GM23248 (cell line): ENCODE measurements at regions not wholly inside any gene's neighbourhood (a gene's known extent, or its start where the extent isn't known, plus 50 kb on each side); places are given as distances from the start of the nearest gene placed in this dataset.

Source experiments
- DNase-seq: peaks from one replicate; pipeline ENCODE4 v3.0.0-alpha.2; 2015
- H2AFZ ChIP-seq: fragments of 200-600 bp; sonication (generic); 2 replicates; pipeline ENCODE4 v1.6.1; 2016; ENCODE audit warnings: antibody characterized with exemption
- H3F3A ChIP-seq: fragments of 200-600 bp; sonication (generic); 2 replicates; pipeline ENCODE4 v1.6.1; 2016; ENCODE audit warnings: mild to moderate bottlenecking, antibody characterized with exemption, mixed run types; ENCODE audit not compliant: insufficient read depth
- H3K27ac ChIP-seq: fragments of 200-600 bp; sonication (generic); 2 replicates; pipeline ENCODE4 v1.5.1; 2016; ENCODE audit warnings: mild to moderate bottlenecking
- H3K27me3 ChIP-seq: fragments of 200-600 bp; sonication (generic); replicated peaks from 2 replicates; pipeline ENCODE4 v1.6.1; 2016; ENCODE audit warnings: mild to moderate bottlenecking; ENCODE audit not compliant: insufficient read depth
- H3K36me3 ChIP-seq: fragments of 200-600 bp; sonication (generic); 2 replicates; pipeline ENCODE4 v1.6.1; 2016; ENCODE audit warnings: low read depth, mild to moderate bottlenecking
- H3K4me1 ChIP-seq: fragments of 200-600 bp; sonication (generic); 2 replicates; pipeline ENCODE4 v1.6.1; 2016; ENCODE audit warnings: mild to moderate bottlenecking; ENCODE audit not compliant: insufficient read depth
- H3K4me2 ChIP-seq: fragments of 200-600 bp; sonication (generic); one replicate; pipeline ENCODE4 v1.6.1; 2016; ENCODE audit warnings: mild to moderate bottlenecking; ENCODE audit not compliant: unreplicated experiment
- H3K4me3 ChIP-seq: fragments of 200-600 bp; sonication (generic); 2 replicates; pipeline ENCODE4 v1.5.1; 2016; ENCODE audit warnings: mild to moderate bottlenecking
- H3K79me2 ChIP-seq: fragments of 200-600 bp; sonication (generic); 2 replicates; pipeline ENCODE4 v1.6.1; 2016; ENCODE audit warnings: mild to moderate bottlenecking; ENCODE audit not compliant: insufficient read depth
- H3K9ac ChIP-seq: fragments of 200-600 bp; sonication (generic); 2 replicates; pipeline ENCODE4 v1.6.1; 2016; ENCODE audit warnings: mild to moderate bottlenecking
- H3K9me2 ChIP-seq: fragments of 200-600 bp; sonication (generic); 2 replicates; pipeline ENCODE4 v1.6.1; 2016; ENCODE audit warnings: mixed run types, mild to moderate bottlenecking, moderate library complexity; ENCODE audit not compliant: insufficient read depth
- H3K9me3 ChIP-seq: fragments of 200-600 bp; sonication (generic); one replicate; pipeline ENCODE4 v1.6.1; 2017; ENCODE audit warnings: low read depth
- H4K20me1 ChIP-seq: fragments of 200-600 bp; sonication (generic); 2 replicates; pipeline ENCODE4 v1.6.0; 2016; ENCODE audit not compliant: insufficient read depth
- EZH2 ChIP-seq: fragments of 200-600 bp; sonication (generic); IDR thresholded peaks from 2 replicates; pipeline ENCODE4 v1.6.1; 2018; ENCODE audit warnings: antibody characterized with exemption, mild to moderate bottlenecking; ENCODE audit not compliant: insufficient read depth, poor library complexity, severe bottlenecking
- EZH2phosphoT487 ChIP-seq: fragments of 200-600 bp; sonication (generic); IDR thresholded peaks from 2 replicates; pipeline ENCODE4 v1.6.1; 2018; ENCODE audit warnings: antibody characterized with exemption, moderate library complexity, mild to moderate bottlenecking, low read depth; ENCODE audit not compliant: insufficient read depth
- WGBS, 2 experiments: methylation state at CpG; one replicate each; pipeline ENCODE4 v1.1.6; 2015 to 2017; ENCODE audit warnings: low lambda C conversion rate in 2 of 2, low coverage in 1 of 2; ENCODE audit errors: missing lambda C conversion rate in 2 of 2; 5-methylcytosine and 5-hydroxymethylcytosine counted together
- in situ Hi-C: fragments of 300-500 bp; cut with MboI; formaldehyde crosslinking; loops from 2 replicates; pipeline ENCODE4 v1.15.0; 2020

DNA sequence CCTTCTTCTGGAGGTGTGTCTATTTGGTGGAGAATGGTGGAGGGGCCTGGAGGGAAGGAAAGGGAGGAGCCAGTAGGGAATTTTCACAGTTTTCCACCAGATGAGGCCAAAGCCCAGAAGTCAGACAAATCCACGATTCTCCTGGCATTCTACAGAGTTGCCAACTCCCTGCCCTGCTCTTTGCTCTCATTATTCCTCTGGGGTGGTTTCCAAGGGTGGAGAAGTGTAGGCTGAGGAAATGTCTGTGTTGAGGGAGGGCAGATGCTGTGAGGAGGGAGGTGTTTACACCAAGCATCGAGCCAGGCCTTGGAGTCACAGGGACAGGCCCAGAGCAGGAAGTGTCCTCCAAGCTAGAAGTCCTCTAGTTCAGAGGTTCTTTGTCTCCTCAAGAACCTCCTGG is 124.1 kb upstream of the LGALSL start:
- Histone ChIP-seq H3K4me3 (peak overlapping the region; percentile 75; the same call in 1 of the 2 replicates), H3K9ac (peak overlapping the region; percentile 52), H3K9me3 (no peaks in the 10 kb centered on the region), H2AFZ (peak overlapping the region; percentile 83), H3K4me1 (peaks cover 12% of the 10 kb centered on the region), H3K36me3 (no peaks in the 10 kb centered on the region), H3K4me2 (peak overlapping the region; percentile 89), H3K27ac (peak overlapping the region; percentile 62), H3K79me2 (no peaks in the 10 kb centered on the region), H3F3A (peaks cover 15% of the 10 kb centered on the region), H3K9me2 (no peaks in the 10 kb centered on the region), H4K20me1 (no peaks in the 10 kb centered on the region), H3K27me3 (no peaks in the 10 kb centered on the region)
- DNase-seq = peak; percentile 64
- TF ChIP-seq EZH2 = no peak
- no peak for TF ChIP-seq EZH2phosphoT487
- in situ Hi-C loops = loop anchor here (5.0 to 25.0 kb wide), 4 partner anchors 155 to 707 kb away; no protein-coding TSS in a partner anchor
- WGBS, 2 experiments = 3 to 7% methylated on average over 2 of the region's 2 CpGs

DNA sequence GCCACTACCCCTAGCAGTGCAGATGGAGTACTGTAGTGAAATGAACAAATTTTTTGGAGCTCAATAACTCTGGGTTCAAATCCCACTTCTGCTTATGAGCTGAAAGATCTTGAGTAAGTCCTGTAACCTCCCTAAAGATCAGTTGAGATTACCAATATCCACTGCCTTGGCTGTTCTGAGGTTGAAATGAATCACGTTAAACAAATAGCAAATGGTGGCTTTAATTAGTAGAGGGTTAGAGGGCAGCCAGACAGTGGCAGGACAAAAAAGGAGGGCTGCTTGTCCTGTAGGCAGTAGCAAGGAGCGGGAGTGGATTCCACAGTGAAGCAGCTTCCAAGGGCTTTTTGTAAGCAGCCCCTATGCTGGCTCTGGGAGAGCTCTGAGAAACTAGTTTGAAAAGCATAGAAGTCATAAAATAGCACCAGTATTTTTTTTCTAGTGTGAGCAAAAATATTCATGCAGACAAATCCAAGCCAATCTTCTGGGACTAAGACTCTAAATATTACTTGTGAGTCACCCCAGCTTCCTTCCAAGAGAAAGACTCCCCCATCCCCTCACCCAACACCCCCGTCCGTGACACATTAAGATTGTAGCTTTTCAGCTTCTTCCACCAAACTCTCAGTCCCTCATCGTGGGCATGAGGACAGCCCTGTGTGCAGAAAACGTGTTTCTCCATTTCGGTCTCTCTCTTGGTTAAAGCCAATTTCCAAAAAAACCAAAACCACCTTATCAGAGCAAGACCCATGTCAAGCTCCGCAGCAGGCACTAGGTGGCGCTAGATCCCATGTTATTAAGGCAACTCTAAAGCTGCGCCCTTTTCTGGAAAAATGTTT is 123.5 kb upstream of the LGALSL start:
- in situ Hi-C loops = loop anchor here (10.0 to 25.0 kb wide), 3 partner anchors 154 to 707 kb away; no protein-coding TSS in a partner anchor
- Histone ChIP-seq H3K9ac (peak overlapping the region; percentile 52), H3K4me3 (peak overlapping the region; percentile 75)

DNA sequence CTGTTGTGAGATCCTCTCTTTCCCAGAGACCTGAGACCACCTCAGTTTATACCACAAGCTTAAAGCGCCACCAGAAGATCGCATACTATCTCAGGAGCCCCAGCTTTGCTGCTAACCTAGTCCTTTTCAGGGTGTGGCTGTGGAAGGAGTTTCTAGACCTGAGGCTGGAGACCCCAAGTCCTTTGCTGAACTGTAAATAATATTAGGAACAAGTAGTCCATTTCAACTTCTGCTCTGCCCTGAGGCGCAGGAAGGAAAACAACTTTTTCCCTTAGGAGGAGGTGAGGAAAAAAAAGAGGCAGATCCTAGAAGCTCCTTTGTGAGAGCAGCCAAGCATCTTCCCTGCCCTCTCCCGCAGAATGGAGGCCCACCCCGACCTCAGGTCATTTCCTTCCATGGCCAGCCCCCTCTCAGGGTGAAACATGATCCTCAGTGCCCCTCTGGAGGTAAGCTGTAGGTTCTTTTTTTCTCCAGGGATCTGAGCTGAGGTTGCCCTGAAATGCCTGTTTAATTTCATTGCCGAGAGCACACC is 122.8 kb upstream of the LGALSL start:
- no peaks in the 10 kb centered on the region for H3K9me2 ChIP-seq
- H3K9ac ChIP-seq = no peak overlapping the region
- H3K4me3 ChIP-seq = no peak overlapping the region

More for the DNA sequence above, 123.5 kb upstream of the LGALSL start:
- Histone ChIP-seq H2AFZ (peak overlapping the region; percentile 83), H3K4me1 (peaks cover 12% of the 10 kb centered on the region), H3K27ac (peak overlapping the region; percentile 62), H3K36me3 (no peaks in the 10 kb centered on the region), H4K20me1 (no peaks in the 10 kb centered on the region), H3K27me3 (no peaks in the 10 kb centered on the region), H3K4me2 (peak overlapping the region; percentile 89), H3K79me2 (no peaks in the 10 kb centered on the region), H3F3A (peaks cover 15% of the 10 kb centered on the region), H3K9me3 (no peaks in the 10 kb centered on the region), H3K9me2 (no peaks in the 10 kb centered on the region)
- DNase-seq = peak; percentile 91
- 5 to 8% methylated on average over 10 of the region's 10 CpGs for WGBS, 2 experiments
- TF ChIP-seq EZH2phosphoT487 = no peak
- TF ChIP-seq EZH2 = no peak

DNA sequence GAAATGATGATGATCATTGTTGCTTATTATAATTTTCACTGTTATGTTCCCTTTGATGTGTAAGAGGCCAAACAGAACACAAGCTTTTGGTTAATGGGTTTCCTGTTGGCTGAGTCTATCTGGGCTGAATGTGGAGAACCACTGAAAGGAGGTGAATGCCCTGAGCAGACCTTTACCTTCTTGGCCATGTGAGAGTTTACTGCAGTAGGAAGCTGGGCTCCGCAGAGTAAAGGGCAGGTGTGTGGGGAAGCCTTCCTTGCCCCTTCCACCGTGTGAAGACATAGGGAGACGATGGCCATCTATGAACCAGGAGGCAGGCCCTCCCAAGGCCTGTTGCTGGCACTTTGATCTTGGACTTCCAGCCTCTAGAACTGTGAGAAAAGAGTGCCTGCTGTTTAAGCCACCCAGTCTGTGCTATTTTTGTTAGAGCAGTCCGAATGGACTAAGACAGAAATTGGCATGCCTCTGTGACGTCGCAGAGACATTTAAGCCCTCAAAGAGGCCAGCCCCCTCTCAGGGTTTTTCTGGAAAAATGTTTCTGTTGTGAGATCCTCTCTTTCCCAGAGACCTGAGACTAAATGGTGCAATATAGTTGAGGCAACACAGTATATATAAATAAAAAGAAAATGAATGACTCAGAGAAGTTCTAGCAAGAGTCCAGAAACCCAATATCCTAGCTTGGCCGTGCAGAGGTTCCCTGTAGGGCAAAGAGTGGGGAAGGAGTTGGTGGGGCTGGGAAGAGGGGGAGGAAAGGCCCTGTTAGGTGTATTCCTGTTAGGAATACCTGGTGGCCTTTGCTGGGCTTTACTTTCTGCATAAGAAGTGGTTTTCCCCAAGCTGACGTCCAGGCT is 121.9 kb upstream of the LGALSL start:
- DNase-seq = no peak

More for the DNA sequence above, 122.8 kb upstream of the LGALSL start:
- peak overlapping the region; percentile 89 for H3K4me2 ChIP-seq
- H3K27ac ChIP-seq = no peak overlapping the region
- no peak for DNase-seq
- no peaks in the 10 kb centered on the region for H4K20me1 ChIP-seq
- 48 to 49% methylated on average over 6 of the region's 6 CpGs for WGBS, 2 experiments
- peaks cover 12% of the 10 kb centered on the region for H3K4me1 ChIP-seq
- H3K36me3 ChIP-seq = no peaks in the 10 kb centered on the region
- H2AFZ ChIP-seq = peak overlapping the region; percentile 83
- H3K27me3 ChIP-seq = no peaks in the 10 kb centered on the region
- peaks cover 15% of the 10 kb centered on the region for H3F3A ChIP-seq
- H3K9me3 ChIP-seq = no peaks in the 10 kb centered on the region
- no peaks in the 10 kb centered on the region for H3K79me2 ChIP-seq
- TF ChIP-seq EZH2 (no peak), EZH2phosphoT487 (no peak)
- in situ Hi-C loops = loop anchor here (10.0 to 25.0 kb wide), 3 partner anchors 154 to 706 kb away; no protein-coding TSS in a partner anchor

More for the DNA sequence above, 121.9 kb upstream of the LGALSL start:
- Histone ChIP-seq H3F3A (peaks cover 15% of the 10 kb centered on the region), H2AFZ (no peak overlapping the region), H3K27me3 (no peaks in the 10 kb centered on the region), H4K20me1 (no peaks in the 10 kb centered on the region), H3K9me3 (no peaks in the 10 kb centered on the region), H3K4me2 (no peak overlapping the region), H3K36me3 (no peaks in the 10 kb centered on the region), H3K4me1 (peaks cover 12% of the 10 kb centered on the region), H3K9me2 (no peaks in the 10 kb centered on the region), H3K27ac (no peak overlapping the region), H3K79me2 (no peaks in the 10 kb centered on the region), H3K9ac (no peak overlapping the region), H3K4me3 (no peak overlapping the region)
- TF ChIP-seq EZH2phosphoT487 (no peak), EZH2 (no peak)
- 77 to 78% methylated on average over 8 of the region's 8 CpGs for WGBS, 2 experiments
- in situ Hi-C loops = loop anchor here (10.0 to 25.0 kb wide), 3 partner anchors 153 to 705 kb away; no protein-coding TSS in a partner anchor
